CD14-positive monocyte (primary cell): ENCODE measurements at regions not wholly inside any gene's neighbourhood (a gene's known extent, or its start where the extent isn't known, plus 50 kb on each side); places are given as distances from the start of the nearest gene placed in this dataset.

Experiments
- DNase-seq, 3 donors: peaks; one replicate each; pipeline ENCODE4 v3.0.0-alpha.2; 2011 to 2022
- H2AFZ ChIP-seq: 2 replicates; pipeline ENCODE4 v1.6.0; 2012; ENCODE audit warnings: mild to moderate bottlenecking, low read depth, low read length, inconsistent platforms; ENCODE audit not compliant: insufficient read depth, poor library complexity, severe bottlenecking
- H3K27ac ChIP-seq, 2 donors: 1 replicate in 1 of 2; 2 replicates in 1 of 2; pipeline ENCODE4 v1.5.1; 2012 to 2013; ENCODE audit warnings: low read length in 2 of 2, control low read depth in 1 of 2, inconsistent platforms in 1 of 2, low read depth in 1 of 2, mild to moderate bottlenecking in 1 of 2
- H3K27me3 ChIP-seq, 2 donors: one replicate each; pipeline versions ENCODE4 v1.6.0 to v1.6.1; 2011 to 2013; ENCODE audit warnings: low read length in 2 of 2; ENCODE audit not compliant: control insufficient read depth in 2 of 2, insufficient read depth in 2 of 2
- H3K36me3 ChIP-seq, 2 donors: replicated peaks in 1 of 2; 1 replicate in 1 of 2; 2 replicates in 1 of 2; pipeline versions ENCODE4 v1.5.1 to v1.6.1; 2012 to 2013; ENCODE audit warnings: low read length in 2 of 2, control low read depth in 1 of 2, inconsistent platforms in 1 of 2, mild to moderate bottlenecking in 1 of 2; ENCODE audit not compliant: insufficient read depth in 2 of 2, control insufficient read depth in 1 of 2
- H3K4me1 ChIP-seq, 2 donors: 1 replicate in 1 of 2; 2 replicates in 1 of 2; pipeline versions ENCODE4 v1.5.1 to v1.6.1; 2012 to 2013; ENCODE audit warnings: low read length in 2 of 2, control low read depth in 1 of 2, inconsistent platforms in 1 of 2, mild to moderate bottlenecking in 1 of 2, moderate library complexity in 1 of 2; ENCODE audit not compliant: insufficient read depth in 2 of 2, control insufficient read depth in 1 of 2
- H3K4me2 ChIP-seq: replicated peaks from 2 replicates; pipeline ENCODE3; 2012; ENCODE audit warnings: low read length, moderate library complexity, mild to moderate bottlenecking; ENCODE audit not compliant: poor library complexity, severe bottlenecking; ENCODE audit errors: extremely low read depth
- H3K4me3 ChIP-seq, 3 experiments: fragments of 200-600 bp in 1 of 3; sonication (generic) in 1 of 3; replicated peaks in 1 of 3; 1 replicate in 2 of 3; 2 replicates in 1 of 3; pipeline ENCODE4 v1.5.1; 2011 to 2013; ENCODE audit warnings: low read length in 3 of 3, mild to moderate bottlenecking in 3 of 3, control low read depth in 2 of 3, low read depth in 2 of 3, inconsistent platforms in 1 of 3, moderate library complexity in 1 of 3
- H3K79me2 ChIP-seq: 2 replicates; pipeline ENCODE4 v1.6.0; 2012; ENCODE audit warnings: mild to moderate bottlenecking, control low read depth, inconsistent platforms, low read length, moderate library complexity; ENCODE audit not compliant: insufficient read depth
- H3K9ac ChIP-seq: 2 replicates; pipeline ENCODE4 v1.6.0; 2017; ENCODE audit warnings: low read length, mild to moderate bottlenecking; ENCODE audit not compliant: insufficient read depth, poor library complexity, severe bottlenecking
- H3K9me3 ChIP-seq, 2 donors: replicated peaks in 1 of 2; 1 replicate in 1 of 2; 2 replicates in 1 of 2; pipeline versions ENCODE4 v1.5.1 to v1.6.1; 2012 to 2013; ENCODE audit warnings: low read length in 2 of 2, control low read depth in 1 of 2; ENCODE audit not compliant: control insufficient read depth in 1 of 2, insufficient read depth in 1 of 2
- H4K20me1 ChIP-seq: 2 replicates; pipeline ENCODE4 v1.6.0; 2012; ENCODE audit warnings: mild to moderate bottlenecking, low read length, control low read depth, moderate library complexity; ENCODE audit not compliant: insufficient read depth
- H3K27ac Mint-ChIP-seq, 7 donors: one replicate each; pipeline ENCODE4 v1.8.0; 2020; ENCODE audit warnings: mild to moderate bottlenecking in 7 of 7, mixed read lengths in 7 of 7, moderate library complexity in 6 of 7, inconsistent platforms in 2 of 7
- H3K27me3 Mint-ChIP-seq, 3 donors: one replicate each; pipeline ENCODE4 v1.8.0; 2021 to 2022; ENCODE audit warnings: low read depth in 3 of 3, mild to moderate bottlenecking in 3 of 3, mixed read lengths in 3 of 3, moderate library complexity in 3 of 3, inconsistent platforms in 1 of 3
- H3K36me3 Mint-ChIP-seq, 2 donors: one replicate each; pipeline ENCODE4 v1.8.0; 2020; ENCODE audit warnings: mixed read lengths in 2 of 2, inconsistent platforms in 1 of 2, mild to moderate bottlenecking in 1 of 2
- H3K4me1 Mint-ChIP-seq: one replicate; pipeline ENCODE4 v1.8.0; 2020; ENCODE audit warnings: mild to moderate bottlenecking, mixed read lengths
- H3K4me3 Mint-ChIP-seq, 2 donors: one replicate each; pipeline ENCODE4 v1.8.0; 2020; ENCODE audit warnings: mild to moderate bottlenecking in 2 of 2, mixed read lengths in 2 of 2, moderate library complexity in 1 of 2
- H3K9me3 Mint-ChIP-seq, 7 donors: one replicate each; pipeline ENCODE4 v1.8.0; 2020 to 2022; ENCODE audit warnings: mixed read lengths in 7 of 7, mild to moderate bottlenecking in 6 of 7, moderate library complexity in 6 of 7, inconsistent platforms in 2 of 7
- WGBS: methylation state at CpG from one replicate; pipeline ENCODE4 v1.1.5; 2013; ENCODE audit warnings: missing lambda C conversion rate; ENCODE audit not compliant: insufficient coverage; 5-methylcytosine and 5-hydroxymethylcytosine counted together
- intact Hi-C, 2 donors: fragments of 100-400 bp; cut with micrococcal nuclease; formaldehyde crosslinking; loops; one replicate each; pipeline versions ENCODE4 v1.15.0 to v1.15.1; 2023
- TF ChIP-seq, protein P1 (sequence below): fragments of 200-600 bp; IDR thresholded peaks from one replicate; pipeline ENCODE4 v1.8.0; 2022; ENCODE audit warnings: antibody characterized with exemption, mild to moderate bottlenecking

- no peak overlapping the region for H3K27ac Mint-ChIP-seq
- Histone ChIP-seq H3K27ac (no peak overlapping the region), H2AFZ (no peak overlapping the region), H3K4me3 (no peak overlapping the region), H3K9me3 (peaks cover 9 to 23% of the 10 kb centered on the region in 2 donors), H4K20me1 (no peaks in the 10 kb centered on the region), H3K4me2 (no peak overlapping the region), H3K9ac (no peak overlapping the region), H3K4me1 (no peaks in the 10 kb centered on the region), H3K79me2 (no peaks in the 10 kb centered on the region), H3K27me3 (no peaks in the 10 kb centered on the region), H3K36me3 (no peaks in the 10 kb centered on the region)
- no peaks in the 10 kb centered on the region for H3K36me3 Mint-ChIP-seq
- WGBS = no CpG with 5 or more reads among the region's 2 CpGs
- intact Hi-C loops = no loop called here
- H3K4me1 Mint-ChIP-seq = no peaks in the 10 kb centered on the region
- H3K27me3 Mint-ChIP-seq = no peaks in the 10 kb centered on the region
- peaks cover 3 to 14% (median 4%) of the 10 kb centered on the region in 7 donors for H3K9me3 Mint-ChIP-seq
- TF ChIP-seq, protein P1, sequence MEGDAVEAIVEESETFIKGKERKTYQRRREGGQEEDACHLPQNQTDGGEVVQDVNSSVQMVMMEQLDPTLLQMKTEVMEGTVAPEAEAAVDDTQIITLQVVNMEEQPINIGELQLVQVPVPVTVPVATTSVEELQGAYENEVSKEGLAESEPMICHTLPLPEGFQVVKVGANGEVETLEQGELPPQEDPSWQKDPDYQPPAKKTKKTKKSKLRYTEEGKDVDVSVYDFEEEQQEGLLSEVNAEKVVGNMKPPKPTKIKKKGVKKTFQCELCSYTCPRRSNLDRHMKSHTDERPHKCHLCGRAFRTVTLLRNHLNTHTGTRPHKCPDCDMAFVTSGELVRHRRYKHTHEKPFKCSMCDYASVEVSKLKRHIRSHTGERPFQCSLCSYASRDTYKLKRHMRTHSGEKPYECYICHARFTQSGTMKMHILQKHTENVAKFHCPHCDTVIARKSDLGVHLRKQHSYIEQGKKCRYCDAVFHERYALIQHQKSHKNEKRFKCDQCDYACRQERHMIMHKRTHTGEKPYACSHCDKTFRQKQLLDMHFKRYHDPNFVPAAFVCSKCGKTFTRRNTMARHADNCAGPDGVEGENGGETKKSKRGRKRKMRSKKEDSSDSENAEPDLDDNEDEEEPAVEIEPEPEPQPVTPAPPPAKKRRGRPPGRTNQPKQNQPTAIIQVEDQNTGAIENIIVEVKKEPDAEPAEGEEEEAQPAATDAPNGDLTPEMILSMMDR = no peak
- no peak overlapping the region for H3K4me3 Mint-ChIP-seq
- DNase-seq = no peak
These were observed 309.0 kb upstream of the FBXL7 start for GRCh38 chr5:15191012-15191411.

DNA sequence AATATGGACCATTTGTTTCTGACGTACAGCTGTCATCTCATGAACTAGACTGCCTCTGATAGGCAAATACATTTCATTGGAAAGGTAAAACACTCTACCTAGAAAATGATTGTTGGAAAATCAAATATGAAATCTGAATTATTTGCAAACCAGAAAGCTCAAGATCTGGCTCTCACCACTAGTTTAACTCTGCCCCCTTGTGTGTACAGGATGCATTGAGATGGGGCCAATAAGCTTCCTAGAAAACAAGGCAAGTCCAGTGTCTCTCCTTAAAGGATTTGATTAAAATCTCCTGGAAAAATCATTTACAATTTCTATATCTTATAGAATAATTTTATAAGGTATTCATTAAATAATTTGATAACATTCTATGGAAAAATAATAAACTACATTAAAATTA, 311.9 kb upstream of the ANKH start:
- Histone ChIP-seq H3K4me2 (no peak overlapping the region), H3K36me3 (no peaks in the 10 kb centered on the region), H3K4me1 (no peaks in the 10 kb centered on the region), H4K20me1 (no peaks in the 10 kb centered on the region), H3K79me2 (no peaks in the 10 kb centered on the region), H3K27ac (no peak overlapping the region), H3K9ac (no peak overlapping the region), H3K27me3 (no peaks in the 10 kb centered on the region), H3K9me3 (peaks cover 0 to 3% of the 10 kb centered on the region in 2 donors), H2AFZ (no peak overlapping the region), H3K4me3 (no peak overlapping the region)
- no peaks in the 10 kb centered on the region for H3K4me1 Mint-ChIP-seq
- WGBS = no CpG with 5 or more reads among the region's 1 CpG
- DNase-seq = no peak
- H3K4me3 Mint-ChIP-seq = no peak overlapping the region
- no peaks in the 10 kb centered on the region for H3K27me3 Mint-ChIP-seq
- no peaks in the 10 kb centered on the region for H3K36me3 Mint-ChIP-seq
- TF ChIP-seq, protein P1 = no peak
- intact Hi-C loops = no loop called here
- peaks cover 0 to 10% (median 0%) of the 10 kb centered on the region in 7 donors for H3K9me3 Mint-ChIP-seq
- H3K27ac Mint-ChIP-seq = no peak overlapping the region
